Heart right ventricle (tissue), 16 donors: ENCODE measurements at regions not wholly inside any gene's neighbourhood (a gene's known extent, or its start where the extent isn't known, plus 50 kb on each side); places are given as distances from the start of the nearest gene placed in this dataset.

ENCODE experiments used
- ATAC-seq, 8 donors: fragments of 200-7000 bp; cut with Tn5 transposase; one replicate each; pipeline ENCODE4 v1.9.1; 2020; ENCODE audit warnings: mild to moderate bottlenecking in 8 of 8, moderate library complexity in 8 of 8, moderate number of reproducible peaks in 1 of 8
- DNase-seq, 2 donors: peaks; one replicate each; pipeline ENCODE4 v3.0.0-alpha.2; 2020
- H3K27ac ChIP-seq, 10 donors: fragments of 200-600 bp; sonication (generic) in 2 of 10; one replicate each; pipeline versions ENCODE4 v1.5.0 to v1.8.0; 2020 to 2022; ENCODE audit warnings: mild to moderate bottlenecking in 3 of 10
- H3K27me3 ChIP-seq, 7 donors: fragments of 200-600 bp; one replicate each; pipeline ENCODE4 v1.8.0; 2021 to 2022; ENCODE audit warnings: mild to moderate bottlenecking in 2 of 7
- H3K36me3 ChIP-seq, 9 donors: fragments of 200-600 bp; sonication (generic) in 1 of 9; one replicate each; pipeline versions ENCODE4 v1.5.0 to v1.8.0; 2020 to 2022; ENCODE audit warnings: mild to moderate bottlenecking in 2 of 9
- H3K4me1 ChIP-seq, 9 donors: fragments of 200-600 bp; sonication (generic) in 1 of 9; one replicate each; pipeline versions ENCODE4 v1.5.0 to v1.8.0; 2020 to 2022; ENCODE audit warnings: mild to moderate bottlenecking in 4 of 9
- H3K4me3 ChIP-seq, 10 donors: fragments of 200-600 bp; sonication (generic) in 2 of 10; one replicate each; pipeline versions ENCODE4 v1.5.0 to v1.8.0; 2020 to 2022; ENCODE audit warnings: mild to moderate bottlenecking in 7 of 10, moderate library complexity in 2 of 10
- H3K9me3 ChIP-seq, 11 donors: fragments of 200-600 bp in 10 of 11; sonication (generic) in 2 of 11; one replicate each; pipeline versions ENCODE4 v1.5.0 to v1.8.0; 2013 to 2022; ENCODE audit warnings: mild to moderate bottlenecking in 2 of 11, control low read depth in 1 of 11, moderate library complexity in 1 of 11
- WGBS, 2 donors: extraction: QIAGEN DNeasy Blood & Tissue Kit; methylation state at CpG; one replicate each; pipeline ENCODE4 v1.1.7; 2013; ENCODE audit warnings: inconsistent platforms in 1 of 2; 5-methylcytosine and 5-hydroxymethylcytosine counted together
- intact Hi-C, 10 donors: fragments of 100-400 bp; cut with DNase I; formaldehyde crosslinking; loops; one replicate each; pipeline versions ENCODE4 v1.11.1 to v1.14.2; 2022
- TF ChIP-seq, protein P1 (sequence below), 9 donors: fragments of 200-600 bp; sonication (generic) in 2 of 9; IDR thresholded peaks; one replicate each; pipeline versions ENCODE4 v1.5.0 to v1.8.0; 2021 to 2022; ENCODE audit warnings: antibody characterized with exemption in 9 of 9, mild to moderate bottlenecking in 5 of 9, moderate library complexity in 1 of 9
- donor health status: Arrhythmogenic right ventricular cardiomyopathy.
- donor health status: ischemic (EF 13 %, LVEDD 7.1; RV severe dilation, severe dysfunction).
- donor health status: healthy with polysubstance abuse.
- donor health status: DM: no; HTN: yes; CAD: no.
- donor health status: DM: no; HTN: no; CAD: no.
- donor health status: ischemic (EF 25% LVEDD 6.9; RV normal size, moderate dysfunction).
- donor health status: ischemic (EF 25% LVEDD 5.7; RV mildly dilated, moderate dysfunction).
- donor health status: healthy.
- donor health status: DM: yes; HTN: yes; CAD: no.
- donor health status: Ischemic cardiomyopathy.
- donor health status: ischemic (EF 35%, LVEDD 5.7; RV mildly dilated, moderate dysfunction).
- donor health status: nonischemic (EF 11% LVEDD 7.7; RV severe dilation, severe dysfunction).
- donor health status: DM: yes; HTN: yes; CAD: no.
- donor health status: PGD.
- donor health status: ischemic (EF 29% LVEDD 5.4; RV normal size, mild dysfunction).
- donor health status: nonischemic (EF 23%, LVEDD 6.1; RV moderate dilation, normal function).

DNA sequence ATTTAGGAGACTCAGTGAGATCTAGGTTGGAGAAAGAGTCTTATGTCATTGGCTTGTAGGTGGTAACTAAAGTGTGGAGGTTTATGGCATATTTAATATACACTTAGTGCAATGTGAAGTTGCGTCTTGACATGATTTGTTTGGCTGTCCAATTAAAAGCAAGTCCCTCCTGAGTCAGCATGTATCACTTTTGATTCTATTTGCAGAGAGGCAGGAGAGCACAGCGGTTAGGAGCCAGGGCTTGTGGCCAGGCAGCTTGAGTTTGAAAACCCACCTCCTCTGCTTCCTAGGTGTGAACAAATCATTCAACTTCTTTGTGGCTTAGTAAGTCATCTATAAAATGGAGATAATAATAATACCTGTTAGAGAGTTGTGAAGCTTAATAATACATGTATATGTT lies 68.5 kb upstream of the OTX2 start:
- H3K9me3 ChIP-seq = no peaks in the 10 kb centered on the region
- H3K27ac ChIP-seq = no peak overlapping the region
- no peak for ATAC-seq
- H3K36me3 ChIP-seq = no peaks in the 10 kb centered on the region
- TF ChIP-seq, protein P1, sequence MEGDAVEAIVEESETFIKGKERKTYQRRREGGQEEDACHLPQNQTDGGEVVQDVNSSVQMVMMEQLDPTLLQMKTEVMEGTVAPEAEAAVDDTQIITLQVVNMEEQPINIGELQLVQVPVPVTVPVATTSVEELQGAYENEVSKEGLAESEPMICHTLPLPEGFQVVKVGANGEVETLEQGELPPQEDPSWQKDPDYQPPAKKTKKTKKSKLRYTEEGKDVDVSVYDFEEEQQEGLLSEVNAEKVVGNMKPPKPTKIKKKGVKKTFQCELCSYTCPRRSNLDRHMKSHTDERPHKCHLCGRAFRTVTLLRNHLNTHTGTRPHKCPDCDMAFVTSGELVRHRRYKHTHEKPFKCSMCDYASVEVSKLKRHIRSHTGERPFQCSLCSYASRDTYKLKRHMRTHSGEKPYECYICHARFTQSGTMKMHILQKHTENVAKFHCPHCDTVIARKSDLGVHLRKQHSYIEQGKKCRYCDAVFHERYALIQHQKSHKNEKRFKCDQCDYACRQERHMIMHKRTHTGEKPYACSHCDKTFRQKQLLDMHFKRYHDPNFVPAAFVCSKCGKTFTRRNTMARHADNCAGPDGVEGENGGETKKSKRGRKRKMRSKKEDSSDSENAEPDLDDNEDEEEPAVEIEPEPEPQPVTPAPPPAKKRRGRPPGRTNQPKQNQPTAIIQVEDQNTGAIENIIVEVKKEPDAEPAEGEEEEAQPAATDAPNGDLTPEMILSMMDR (IDR thresholded peaks at IDR 0.05) = no peak
- intact Hi-C loops = no loop called here
- no peak overlapping the region for H3K4me3 ChIP-seq
- WGBS, 2 donors = 88 to 91% methylated on average over 2 of the region's 2 CpGs
- H3K4me1 ChIP-seq = no peaks in the 10 kb centered on the region
- peaks cover 0 to 38% (median 12%) of the 10 kb centered on the region in 7 donors for H3K27me3 ChIP-seq
- DNase-seq = no peak

- intact Hi-C loops = no loop called here
- Histone ChIP-seq H3K9me3 (no peaks in the 10 kb centered on the region), H3K27me3 (peaks cover 0 to 27% (median 6%) of the 10 kb centered on the region in 7 donors), H3K27ac (no peak overlapping the region), H3K4me3 (no peak overlapping the region), H3K36me3 (no peaks in the 10 kb centered on the region), H3K4me1 (no peaks in the 10 kb centered on the region)
- TF ChIP-seq, protein P1 (IDR thresholded peaks at IDR 0.05) = no peak
- DNase-seq = no peak
- 85 to 86% methylated on average over 4 of the region's 4 CpGs for WGBS, 2 donors
- no peak for ATAC-seq
These were observed 64.9 kb upstream of the OTX2 start for GRCh38 chr14:56875104-56875675.

DNA sequence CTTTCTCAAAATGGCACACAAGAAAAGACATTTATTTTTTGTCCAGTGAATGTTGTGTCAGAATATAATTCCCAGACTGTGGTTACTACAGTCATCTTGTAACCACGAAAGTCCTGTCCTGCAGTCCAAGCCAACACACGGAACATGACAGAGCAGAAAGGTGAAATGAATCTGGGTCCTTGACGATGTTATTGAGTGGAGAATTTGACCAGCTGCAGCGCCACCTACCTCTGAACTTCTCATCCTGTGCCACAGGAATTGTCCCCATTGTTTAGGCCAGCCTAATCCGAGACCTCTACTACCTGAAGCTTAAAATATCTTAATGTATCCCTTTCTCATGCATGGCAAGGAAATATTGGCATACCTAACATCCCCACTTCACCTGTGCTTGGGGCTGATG lies 64.1 kb upstream of the OTX2 start:
- no peak overlapping the region for H3K4me3 ChIP-seq
- intact Hi-C loops = no loop called here
- TF ChIP-seq, protein P1 (IDR thresholded peaks at IDR 0.05) = peak in 1 of 9 donors; percentile 22
- WGBS, 2 donors = 13 to 21% methylated on average over 5 of the region's 5 CpGs
- DNase-seq (no peak), ATAC-seq (no peak)
- H3K36me3 ChIP-seq = no peaks in the 10 kb centered on the region
- H3K27ac ChIP-seq = no peak overlapping the region
- H3K27me3 ChIP-seq = peaks cover 0 to 23% (median 6%) of the 10 kb centered on the region in 7 donors
- H3K4me1 ChIP-seq = no peaks in the 10 kb centered on the region
- H3K9me3 ChIP-seq = no peaks in the 10 kb centered on the region

DNA sequence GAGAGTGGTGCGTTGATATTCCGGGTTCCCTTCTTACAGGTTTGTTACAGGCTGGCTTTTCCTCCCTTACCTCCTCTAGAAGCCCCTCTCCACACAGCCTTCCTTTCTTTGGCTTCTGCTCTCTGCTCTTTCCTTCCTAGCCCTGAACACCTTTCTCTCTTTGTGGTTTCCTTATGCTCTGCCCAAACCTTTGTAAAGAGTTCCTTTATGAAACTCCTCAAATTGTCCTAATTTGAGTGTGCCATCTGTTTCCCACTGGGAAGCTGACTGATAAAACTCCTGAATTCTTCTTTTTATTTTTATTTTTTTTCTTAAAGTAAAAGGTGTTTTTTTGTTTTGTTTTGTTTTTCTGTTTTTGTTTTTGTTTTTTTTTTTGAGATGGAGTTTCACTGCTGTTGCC lies 60.1 kb upstream of the OTX2 start:
- H3K4me3 ChIP-seq = no peak overlapping the region
- no peaks in the 10 kb centered on the region for H3K36me3 ChIP-seq
- TF ChIP-seq, protein P1 (IDR thresholded peaks at IDR 0.05) = no peak
- no peak overlapping the region for H3K27ac ChIP-seq
- H3K27me3 ChIP-seq = peaks cover 0 to 9% (median 6%) of the 10 kb centered on the region in 7 donors
- WGBS, 2 donors = 94 to 95% methylated on average over 2 of the region's 2 CpGs
- no peaks in the 10 kb centered on the region for H3K9me3 ChIP-seq
- ATAC-seq (no peak), DNase-seq (no peak)
- no peaks in the 10 kb centered on the region for H3K4me1 ChIP-seq
- intact Hi-C loops = no loop called here
